ENCODE measurements at regions not wholly inside any gene's neighbourhood (a gene's known extent, or its start where the extent isn't known, plus 50 kb on each side); places are given as distances from the start of the nearest gene placed in this dataset.

DNA sequence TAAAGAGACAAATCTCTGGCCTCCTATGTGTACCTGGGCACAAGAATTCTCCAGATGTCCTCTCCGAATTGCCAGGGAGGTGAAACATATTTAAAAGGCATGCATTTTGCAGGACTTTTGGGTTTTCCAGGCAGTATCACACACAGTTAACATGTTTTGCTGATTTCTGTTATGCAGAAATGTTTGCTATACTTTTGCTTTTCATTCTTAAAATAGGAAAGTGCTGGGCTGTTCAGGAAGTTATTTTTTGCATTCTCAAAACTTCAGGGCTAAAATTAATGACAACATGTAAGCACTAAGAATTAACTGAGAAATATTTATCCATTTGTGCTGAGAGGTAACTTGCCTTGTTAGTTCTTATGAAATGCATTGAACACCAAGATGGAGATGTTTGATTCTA, 390.7 kb upstream of the CTSO start:
- TF ChIP-seq CTCF (IDR thresholded peaks at IDR 0.05), result no peak
- TF ChIP-seq POLR2A (IDR thresholded peaks at IDR 0.05), result no peak
- TF ChIP-seq POLR2AphosphoS5 (IDR thresholded peaks at IDR 0.05), result no peak
- Histone ChIP-seq H3K9me3 (no peaks in the 10 kb centered on the region), H3K27me3 (replicated peaks; ENCODE audit: insufficient read depth) (no peaks in the 10 kb centered on the region), H3K4me3 (no peak overlapping the region), H3K36me3 (no peaks in the 10 kb centered on the region), H3K27ac (no peak overlapping the region), H3K4me1 (replicated peaks) (no peaks in the 10 kb centered on the region)
- intact Hi-C loops (cut with DNase I), result no loop called here
- no peak for DNase-seq (ENCODE audit: low spot score)
- WGBS, result 65% methylated on average over 1 of the region's 1 CpG

GRCh38 chr4:156336511-156336910, 382.8 kb upstream of the CTSO start:
- Histone ChIP-seq H3K36me3 (no peaks in the 10 kb centered on the region), H3K27me3 (replicated peaks; ENCODE audit: insufficient read depth) (no peaks in the 10 kb centered on the region), H3K4me1 (replicated peaks) (no peaks in the 10 kb centered on the region), H3K4me3 (no peak overlapping the region), H3K9me3 (no peaks in the 10 kb centered on the region), H3K27ac (no peak overlapping the region)
- 97% methylated on average over 1 of the region's 1 CpG for WGBS
- no peak for DNase-seq (ENCODE audit: low spot score)
- TF ChIP-seq POLR2A (IDR thresholded peaks at IDR 0.05), result no peak
- intact Hi-C loops (cut with DNase I), result no loop called here

DNA sequence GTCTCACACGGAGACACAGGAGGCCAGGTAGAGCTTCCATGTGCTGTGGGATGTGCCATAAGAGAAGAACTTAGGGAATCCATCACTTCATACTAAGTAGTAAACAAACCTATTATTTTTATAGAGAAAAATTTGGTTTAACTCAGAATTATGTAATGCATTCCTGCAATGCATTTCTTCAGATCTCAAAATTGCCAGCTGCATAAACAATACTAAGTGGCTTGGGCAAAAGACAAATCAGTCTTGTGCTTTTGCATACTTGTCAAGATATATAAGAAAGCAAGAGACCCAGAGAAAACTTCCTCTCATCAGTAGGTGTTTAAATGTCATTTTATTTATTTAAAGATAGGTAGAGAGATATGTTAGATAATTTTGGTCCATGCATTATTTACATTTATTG, 382.1 kb upstream of the CTSO start:
- no peak for DNase-seq (ENCODE audit: low spot score)
- Histone ChIP-seq H3K4me1 (replicated peaks) (no peaks in the 10 kb centered on the region), H3K27me3 (replicated peaks; ENCODE audit: insufficient read depth) (no peaks in the 10 kb centered on the region), H3K9me3 (no peaks in the 10 kb centered on the region), H3K27ac (no peak overlapping the region), H3K36me3 (no peaks in the 10 kb centered on the region), H3K4me3 (no peak overlapping the region)
- intact Hi-C loops (cut with DNase I), result no loop called here
- WGBS, result 95% methylated on average over 1 of the region's 1 CpG
- TF ChIP-seq CTCF (IDR thresholded peaks at IDR 0.05) (no peak), POLR2A (IDR thresholded peaks at IDR 0.05) (no peak), POLR2AphosphoS5 (IDR thresholded peaks at IDR 0.05) (no peak)

- WGBS, result 80% methylated on average over 7 of the region's 7 CpGs
- H3K9me3 ChIP-seq, result no peaks in the 10 kb centered on the region
- TF ChIP-seq POLR2AphosphoS5 (IDR thresholded peaks at IDR 0.05) (no peak), CTCF (IDR thresholded peaks at IDR 0.05) (no peak)
- no peak overlapping the region for H3K27ac ChIP-seq
- H3K36me3 ChIP-seq, result no peaks in the 10 kb centered on the region
- no peak overlapping the region for H3K4me3 ChIP-seq
- no peaks in the 10 kb centered on the region for H3K27me3 ChIP-seq (replicated peaks; ENCODE audit: insufficient read depth)
- no peaks in the 10 kb centered on the region for H3K4me1 ChIP-seq (replicated peaks)
- intact Hi-C loops (cut with DNase I), result no loop called here
- no peak for DNase-seq (ENCODE audit: low spot score)
Observed at GRCh38 chr4:156330436-156331031, 376.9 kb upstream of the CTSO start.

DNA sequence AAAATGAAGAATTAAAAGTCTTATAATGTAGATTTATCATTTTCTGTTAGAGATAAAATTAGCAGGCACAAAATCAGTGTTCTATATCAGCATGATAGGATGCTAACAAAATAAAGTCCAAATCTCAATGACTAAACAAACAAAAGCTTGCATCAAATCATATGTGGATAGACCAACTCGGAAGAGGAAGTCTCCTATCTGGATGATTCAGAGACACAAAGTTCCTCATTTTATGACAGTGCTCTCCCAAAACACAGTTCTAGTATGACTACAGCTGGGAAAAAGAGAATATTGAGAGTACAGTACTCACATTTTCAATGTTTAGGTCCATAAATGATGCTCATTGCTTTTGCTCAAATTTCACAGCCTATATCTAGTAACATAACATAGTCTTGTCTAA, 376.1 kb upstream of the CTSO start:
- WGBS, result 36% methylated on average over 1 of the region's 1 CpG
- intact Hi-C loops (cut with DNase I), result no loop called here
- H3K27me3 ChIP-seq (replicated peaks; ENCODE audit: insufficient read depth), result no peaks in the 10 kb centered on the region
- H3K4me1 ChIP-seq (replicated peaks), result no peaks in the 10 kb centered on the region
- H3K27ac ChIP-seq, result no peak overlapping the region
- TF ChIP-seq POLR2AphosphoS5 (IDR thresholded peaks at IDR 0.05) (no peak), CTCF (IDR thresholded peaks at IDR 0.05) (no peak), POLR2A (IDR thresholded peaks at IDR 0.05) (no peak)
- H3K9me3 ChIP-seq, result no peaks in the 10 kb centered on the region
- no peak overlapping the region for H3K4me3 ChIP-seq
- H3K36me3 ChIP-seq, result no peaks in the 10 kb centered on the region
- no peak for DNase-seq (ENCODE audit: low spot score)

All from prostate gland (tissue), 2 donors.